Stimulated activated CD4-positive, alpha-beta T cell treated with anti-CD3 and anti-CD28 coated beads, Interleukin-4, amount 100 ng/mL, for 48 hours (primary cell): ENCODE measurements at regions not wholly inside any gene's neighbourhood (a gene's known extent, or its start where the extent isn't known, plus 50 kb on each side); places are given as distances from the start of the nearest gene placed in this dataset.

Experiments
- DNase-seq, 2 donors: peaks; one replicate each; pipeline ENCODE4 v3.0.0-alpha.2; 2020; ENCODE audit warnings: low read depth in 2 of 2

DNA sequence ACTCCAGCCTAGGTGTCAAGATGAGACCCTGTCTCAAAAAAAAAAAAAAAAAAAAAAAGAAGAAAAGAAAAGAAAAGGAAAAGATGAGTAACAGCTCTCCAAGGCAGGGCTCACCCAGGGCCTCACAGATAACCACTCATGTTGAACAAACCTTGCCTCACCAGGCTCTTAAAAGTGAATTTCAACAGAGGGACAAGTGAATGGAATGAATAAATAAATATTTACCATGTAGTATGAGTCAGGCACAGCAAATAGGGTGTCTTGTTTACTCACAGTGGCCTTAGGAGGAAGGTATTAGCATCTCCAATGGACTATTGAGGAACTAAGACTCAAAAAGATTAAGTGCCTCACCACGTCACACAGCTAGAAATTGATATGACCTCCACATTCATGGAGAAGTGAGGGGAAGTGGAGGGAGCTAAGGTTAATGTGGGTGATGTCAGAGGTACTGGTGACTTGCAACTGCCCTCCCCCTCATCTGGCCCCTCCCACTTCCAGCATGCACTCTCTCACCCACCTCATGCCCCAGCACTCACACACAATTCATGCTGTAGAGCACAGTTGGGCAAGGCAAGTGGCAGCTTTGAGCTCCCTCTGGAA is 255.5 kb downstream of the UACA start:
- peak in 1 of 2 donors; percentile 42 for DNase-seq

DNA sequence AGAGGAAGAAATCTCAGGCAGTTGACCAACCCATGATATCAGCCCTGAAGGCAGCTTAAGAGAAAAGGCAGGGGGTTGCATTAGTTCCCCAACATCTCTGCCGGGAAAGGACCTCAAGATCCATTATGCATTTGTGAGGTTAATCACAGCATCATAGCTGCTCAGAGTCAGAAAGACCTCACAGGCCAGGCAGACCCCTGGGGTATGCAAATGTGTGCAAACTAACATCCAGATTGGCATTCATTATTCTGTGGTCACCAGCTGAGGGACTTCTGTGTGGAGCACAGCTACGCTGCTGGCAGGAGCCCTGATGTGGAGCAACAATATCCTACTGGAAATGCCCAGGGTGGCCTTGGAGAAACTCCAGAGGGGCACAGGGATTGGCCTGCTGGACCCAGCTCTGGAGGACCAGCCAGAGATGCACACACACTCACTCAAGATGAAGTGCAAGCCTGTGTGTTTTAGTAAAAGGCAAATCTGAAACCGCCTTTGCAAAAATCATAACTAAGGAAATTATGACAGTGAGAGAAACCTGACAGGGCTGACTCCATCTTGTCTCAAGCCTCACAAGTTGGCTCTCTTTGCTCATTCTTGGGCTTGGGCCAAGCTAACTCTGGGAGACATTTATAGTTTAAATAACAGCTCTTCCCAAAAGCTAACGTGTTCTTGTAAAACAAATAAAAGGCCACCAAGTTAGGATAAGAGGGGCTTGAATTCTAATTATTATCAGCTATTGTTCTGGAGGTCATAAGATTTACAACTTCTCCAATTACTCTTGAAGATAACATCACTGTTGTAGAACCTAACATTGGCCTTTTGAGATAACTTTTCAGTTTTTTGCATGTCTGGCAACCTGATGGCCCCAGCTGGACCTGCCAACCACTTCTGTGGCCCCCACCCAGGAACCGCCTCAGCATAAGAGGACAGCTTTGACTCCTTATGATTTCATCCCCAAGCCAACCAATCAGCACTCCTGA is 257.1 kb downstream of the UACA start:
- DNase-seq, result no peak

DNA sequence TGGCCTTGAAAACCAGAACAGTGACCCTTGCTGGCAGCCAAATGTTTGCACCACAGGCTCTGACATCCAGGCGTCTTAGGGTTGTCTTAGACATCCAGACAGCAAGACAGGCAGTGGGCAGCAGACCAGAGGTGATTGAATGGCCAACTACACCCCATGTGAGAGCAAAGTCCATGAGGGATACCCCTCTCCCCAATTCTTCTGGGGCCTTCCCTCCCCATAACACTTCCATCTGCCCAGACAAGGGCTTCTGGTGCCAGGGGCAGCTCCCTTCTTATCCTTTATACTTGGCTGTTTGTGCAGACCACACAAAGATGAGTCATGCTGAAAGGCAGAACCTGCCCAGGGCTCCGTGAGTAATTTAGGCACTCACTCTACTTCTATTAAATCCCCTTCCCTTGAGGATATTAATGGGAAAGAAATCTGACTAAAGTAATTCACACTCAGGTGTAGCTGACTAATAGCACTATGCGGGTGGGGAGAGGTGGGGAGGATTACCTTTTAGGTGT is 257.9 kb downstream of the UACA start:
- no peak for DNase-seq

DNA sequence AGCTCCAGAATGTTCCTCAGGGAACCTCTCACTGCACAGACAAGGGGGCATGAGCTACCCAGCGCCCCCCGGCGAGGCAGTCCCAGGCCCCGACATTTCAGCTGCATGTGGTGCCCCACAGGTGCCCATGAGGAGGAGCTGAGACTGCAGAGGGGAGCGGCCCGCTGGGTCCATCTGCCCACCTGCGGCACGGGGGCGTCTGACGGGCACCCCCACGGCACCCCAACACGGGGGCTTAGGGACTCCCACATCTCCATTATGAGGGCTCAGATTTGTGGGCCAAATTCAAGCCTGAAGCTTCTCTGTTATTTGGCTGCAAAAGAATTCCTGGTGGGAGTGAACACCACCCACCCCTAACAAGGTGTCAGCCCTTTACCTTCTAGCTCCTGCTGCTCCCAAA is 258.4 kb downstream of the UACA start:
- no peak for DNase-seq

DNA sequence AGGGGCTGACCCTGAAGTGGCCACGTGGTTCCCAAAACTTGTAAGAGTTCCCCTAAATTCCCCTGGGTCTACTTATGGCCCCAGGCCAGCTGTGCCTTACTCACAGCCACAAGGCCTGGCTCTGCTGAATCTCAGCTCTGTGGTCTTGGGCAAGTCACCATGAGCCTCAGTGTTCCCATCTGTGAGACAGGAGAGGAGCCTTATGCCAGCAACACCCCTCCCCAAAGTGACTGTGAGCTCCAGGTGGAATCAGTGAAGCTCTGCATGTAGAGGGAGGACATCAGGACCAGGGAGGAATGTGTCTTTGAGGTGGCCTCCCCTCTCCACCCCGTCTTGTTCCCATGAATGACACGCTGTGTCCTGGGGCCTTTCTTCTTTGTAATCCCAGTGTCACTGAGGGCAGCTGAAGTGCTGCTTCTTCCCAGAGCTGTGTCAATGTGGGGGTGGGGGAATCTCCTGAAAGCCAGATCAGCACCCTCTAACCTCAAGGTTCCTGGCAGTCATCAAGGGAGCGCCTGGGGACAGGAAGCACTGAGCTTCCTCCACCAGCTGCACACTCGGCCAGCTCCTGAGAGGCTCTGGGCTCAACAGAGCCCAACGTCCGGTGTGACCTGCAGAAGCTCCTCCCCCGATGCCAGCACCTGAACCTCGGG is 258.9 kb downstream of the UACA start:
- peak in 1 of 2 donors; percentile 58 for DNase-seq

DNA sequence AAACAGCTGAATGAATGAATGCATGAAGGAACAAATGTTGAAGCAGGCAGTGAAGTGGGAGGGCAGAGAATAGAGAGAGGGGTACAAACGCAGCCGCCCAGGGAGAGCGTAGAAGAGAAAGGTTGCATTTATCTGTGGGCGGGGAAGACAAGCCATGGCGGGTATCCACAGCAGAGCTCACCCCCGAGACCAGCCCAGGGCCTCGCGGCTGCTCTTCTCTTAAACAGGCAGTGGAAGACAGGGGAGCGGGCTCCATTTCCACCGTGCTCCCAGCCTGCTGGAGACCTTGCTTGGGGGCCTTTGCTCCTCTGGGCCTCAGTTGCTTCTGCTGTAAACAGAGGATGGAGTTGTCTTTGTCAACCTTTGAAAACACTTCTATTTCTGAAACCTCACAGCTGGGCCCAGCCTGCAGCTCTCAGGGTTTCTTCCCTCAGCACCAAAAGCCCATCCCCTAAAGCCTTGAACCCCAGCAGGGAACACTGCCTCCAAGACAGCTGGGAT is 259.5 kb downstream of the UACA start:
- no peak for DNase-seq

DNA sequence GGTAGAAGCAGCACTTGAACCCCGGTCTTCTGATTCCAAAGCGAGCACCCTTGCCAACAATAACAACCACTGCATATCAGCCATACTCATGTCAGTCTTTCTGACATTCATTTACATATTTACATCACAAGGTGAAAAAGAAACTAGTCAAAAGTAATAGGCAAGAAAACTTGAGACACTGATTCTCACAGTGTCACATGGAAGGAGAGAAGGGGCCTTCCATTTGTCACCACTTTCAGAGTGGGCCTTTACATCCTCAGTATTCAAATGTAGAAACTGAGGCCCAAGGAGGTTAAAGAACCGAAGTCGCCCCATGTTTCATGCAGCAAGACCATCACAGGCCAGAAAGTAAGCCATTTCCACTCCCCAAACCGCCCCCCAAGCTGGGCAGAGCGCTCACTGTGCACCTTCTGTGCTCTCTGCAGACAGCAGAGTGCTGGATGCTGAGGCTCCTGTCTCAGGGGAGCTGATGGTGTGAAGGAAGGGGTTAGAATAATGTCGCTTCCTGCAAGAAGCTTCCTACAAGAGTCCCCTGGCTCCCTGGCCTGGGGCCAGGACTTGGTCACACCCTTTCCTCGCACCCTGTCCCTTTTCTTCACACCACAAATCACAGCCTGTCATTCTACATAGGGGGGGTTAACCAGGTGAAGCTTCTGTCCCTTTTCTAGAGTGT is 260.1 kb downstream of the UACA start:
- DNase-seq, result no peak

DNA sequence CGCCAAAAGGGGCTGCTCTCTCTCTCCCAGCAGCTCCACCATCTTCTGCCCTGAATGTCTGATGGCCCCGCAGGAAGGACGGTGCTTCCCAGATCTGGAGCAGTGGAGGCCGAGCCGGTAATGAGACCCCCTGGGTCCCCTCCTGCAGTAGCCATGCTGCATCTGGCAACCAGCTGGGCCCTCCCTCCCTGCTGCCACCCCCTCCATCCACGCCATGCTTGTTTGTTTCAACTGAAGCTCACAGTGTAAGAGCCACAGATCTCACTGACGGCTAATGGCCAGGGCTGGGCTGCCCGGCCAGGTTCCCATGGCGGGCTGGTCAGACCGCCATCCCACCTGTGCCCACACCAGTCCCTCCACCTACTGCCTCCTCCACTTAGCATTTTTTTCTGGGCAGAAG is 260.8 kb downstream of the UACA start:
- DNase-seq, result no peak

DNA sequence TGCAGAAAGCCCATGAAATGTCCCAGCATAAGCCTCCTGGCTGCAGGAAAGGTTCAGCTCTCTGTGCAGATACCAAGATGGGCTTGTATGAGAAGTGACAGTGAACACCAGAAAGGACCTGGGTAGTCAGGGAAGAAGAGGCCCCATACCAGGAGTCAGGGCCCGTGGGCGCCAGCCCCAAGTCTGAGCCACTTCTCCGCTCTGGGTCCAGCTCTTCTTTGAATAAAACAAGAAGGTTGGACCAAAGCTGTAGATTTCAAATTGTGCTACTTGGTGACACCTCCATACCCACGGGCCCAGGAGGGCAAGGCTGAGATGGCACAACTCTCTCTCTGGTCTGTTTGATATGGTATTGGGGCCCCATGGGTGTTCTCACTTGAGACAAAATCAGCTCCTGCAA is 261.5 kb downstream of the UACA start:
- DNase-seq, result no peak

DNA sequence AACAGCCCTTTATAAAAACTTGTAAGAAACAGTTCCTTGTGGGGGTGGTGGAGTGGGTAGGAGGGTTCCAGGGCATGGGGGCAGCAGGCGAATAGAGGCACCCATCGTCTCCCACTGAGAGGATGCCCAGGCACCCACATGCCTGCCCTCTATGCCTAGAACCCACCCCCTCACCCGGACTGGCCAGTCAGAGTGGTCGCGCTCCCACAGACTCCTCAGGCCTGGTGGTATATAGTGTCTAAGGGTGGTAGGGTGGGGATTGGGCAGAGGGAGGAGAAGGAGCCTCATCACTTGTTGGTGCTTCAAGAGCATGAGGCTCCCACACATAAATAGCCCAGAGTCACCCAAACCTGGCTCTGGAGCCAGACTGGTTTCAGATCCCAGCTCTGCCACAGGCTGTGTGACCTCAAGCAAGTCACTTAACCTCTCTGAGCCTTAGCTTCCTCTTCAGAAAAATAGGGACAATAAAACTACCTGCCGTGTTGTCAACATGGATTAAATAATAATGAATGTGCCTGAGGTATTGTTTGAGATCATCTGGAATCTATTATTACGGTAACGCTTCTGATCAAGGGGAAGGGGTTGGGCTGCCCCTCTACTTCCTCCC is 262.1 kb downstream of the UACA start:
- no peak for DNase-seq

DNA sequence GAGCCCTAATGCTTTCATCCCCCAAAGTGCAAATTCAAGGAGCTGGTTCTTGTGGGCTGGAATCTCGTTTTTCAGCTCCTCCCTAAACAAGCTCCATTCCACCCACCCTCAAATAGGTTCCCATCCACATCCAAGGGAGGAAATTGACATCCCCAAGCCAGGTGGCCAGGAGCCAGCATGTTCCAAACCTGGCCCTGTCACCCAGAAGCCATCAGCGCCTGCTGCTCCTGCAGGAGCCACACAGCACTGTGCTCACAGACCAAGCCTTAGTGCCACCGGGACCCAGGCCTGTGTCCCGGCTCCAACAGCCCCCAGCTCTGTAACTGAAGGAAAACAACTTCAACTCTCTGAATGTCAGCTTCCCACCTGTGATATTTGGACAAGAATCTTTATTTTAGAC is 263.6 kb downstream of the UACA start:
- DNase-seq, result no peak

DNA sequence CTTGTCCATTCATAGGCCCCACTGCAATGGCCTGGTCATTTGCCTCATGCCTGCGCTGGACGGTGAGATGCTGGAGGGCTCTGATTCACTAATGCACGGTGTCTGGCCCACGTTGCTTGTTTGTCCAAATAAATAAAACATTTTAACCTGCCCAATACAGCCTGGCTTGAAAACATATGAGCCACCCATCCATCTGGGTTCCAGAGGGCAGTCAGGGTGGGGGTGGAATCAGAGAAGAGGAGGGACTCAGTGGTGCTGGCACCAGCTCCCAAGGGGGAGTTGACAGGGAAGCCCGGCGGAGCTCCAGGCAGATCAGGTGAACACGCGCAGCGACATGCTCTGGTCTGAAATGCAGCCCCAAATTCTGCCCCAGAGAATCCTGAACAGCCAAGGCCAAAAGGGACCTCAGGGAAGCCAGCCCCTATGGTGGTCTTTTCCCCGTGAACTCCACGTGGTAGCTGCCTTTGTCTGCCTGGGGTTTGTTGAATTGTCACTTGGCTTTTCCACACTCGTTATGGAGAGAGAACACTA is 265.2 kb downstream of the UACA start:
- DNase-seq, result no peak

DNA sequence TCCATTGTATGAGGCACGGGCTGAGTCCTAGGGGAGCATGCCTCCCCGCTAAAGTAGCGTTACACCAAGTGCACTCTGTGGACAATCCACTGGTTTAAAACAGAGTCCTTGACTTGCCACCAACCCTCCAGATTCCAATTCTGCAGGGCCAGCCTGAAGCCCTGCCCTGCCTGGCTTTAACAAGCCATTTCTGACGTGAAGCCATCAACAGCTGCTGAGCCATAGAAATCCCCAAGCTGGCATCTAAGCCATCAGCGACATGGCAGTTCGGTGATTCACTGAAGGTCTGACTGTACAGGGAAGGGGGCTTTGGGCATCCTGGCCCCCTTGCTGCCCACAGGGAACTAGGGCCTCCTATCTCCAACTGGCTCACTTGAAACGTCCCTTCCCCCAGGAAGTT is 265.7 kb downstream of the UACA start:
- DNase-seq, result no peak

DNA sequence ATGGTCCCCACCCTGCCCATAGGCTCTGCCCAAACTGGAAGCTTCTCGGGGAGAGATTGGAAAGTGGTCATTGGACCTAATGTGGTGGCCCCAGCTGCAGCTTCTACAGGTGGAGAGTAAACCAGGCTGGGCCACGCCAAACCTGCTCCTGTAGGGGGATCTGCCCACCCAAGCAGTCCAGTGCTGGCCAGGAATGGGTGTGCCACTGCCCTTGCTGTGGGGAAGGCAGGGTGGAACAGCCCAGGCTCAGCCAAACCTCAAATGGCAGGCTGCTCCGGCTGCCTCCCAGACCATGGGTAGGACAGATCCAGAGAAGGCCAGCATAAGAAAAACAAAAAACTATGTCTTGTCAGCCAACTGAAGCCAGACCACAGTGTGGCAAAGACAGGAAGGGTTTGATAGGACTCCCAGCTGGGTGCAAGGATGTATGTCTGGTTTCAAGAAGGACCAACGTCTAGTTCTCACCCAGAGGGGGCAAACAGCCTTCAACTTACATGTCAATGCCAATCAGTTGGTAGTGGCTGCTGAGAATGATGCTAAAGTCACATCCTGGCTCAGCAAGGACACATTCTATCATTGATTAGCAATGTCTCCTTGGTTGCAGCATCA is 267.3 kb downstream of the UACA start:
- no peak for DNase-seq

DNA sequence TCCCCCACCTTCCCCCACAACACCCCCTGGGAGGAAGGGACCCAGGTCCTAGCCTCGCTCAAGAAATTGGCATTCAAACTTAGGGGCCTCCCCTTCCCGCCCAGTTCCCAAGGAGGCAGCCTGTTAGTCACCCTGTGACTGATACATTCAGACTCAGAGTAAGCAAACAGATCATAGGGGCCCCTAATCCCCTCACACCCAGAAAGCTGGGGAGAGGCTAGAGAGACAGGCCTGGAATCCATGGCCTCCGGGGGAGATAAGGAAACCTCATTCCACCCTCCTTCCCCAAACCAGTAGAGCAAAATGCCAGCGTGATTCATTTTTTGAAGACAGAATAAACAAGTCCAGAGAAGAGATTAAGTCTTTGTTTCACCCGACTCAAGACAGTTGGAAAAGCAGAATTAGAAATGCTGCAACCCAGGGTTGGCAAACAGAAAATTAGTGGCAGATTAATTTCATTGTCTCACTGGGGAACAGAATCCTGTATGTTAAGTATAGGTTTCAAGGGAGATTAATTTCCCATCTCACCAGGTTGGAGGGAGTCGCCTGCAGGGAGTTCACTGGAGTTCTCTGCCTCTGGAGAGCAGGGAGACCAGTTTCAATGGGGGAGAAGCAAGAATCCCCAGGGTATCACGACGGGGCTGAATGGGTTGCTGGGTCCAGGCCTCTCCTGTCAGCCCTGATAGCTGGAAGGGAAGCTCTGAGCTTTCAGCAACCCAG is 268.3 kb downstream of the UACA start:
- DNase-seq, result peak in 1 of 2 donors; percentile 44

DNA sequence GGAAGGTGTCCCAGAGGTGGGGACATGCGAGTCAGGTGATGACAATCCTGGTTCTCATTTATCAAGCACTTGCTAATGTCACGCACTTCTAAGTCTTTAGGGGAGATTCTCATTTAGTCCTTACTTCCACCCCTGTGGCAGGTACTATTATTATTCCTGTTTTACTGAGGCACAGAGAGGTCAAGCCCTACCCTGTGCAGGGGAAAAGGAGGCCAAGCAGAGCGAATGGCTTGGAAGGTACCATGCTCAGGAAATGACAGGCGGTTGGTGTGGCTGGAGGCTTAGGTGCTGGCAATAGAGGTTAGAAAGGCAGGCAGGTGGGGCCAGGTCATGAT is 268.9 kb downstream of the UACA start:
- no peak for DNase-seq

DNA sequence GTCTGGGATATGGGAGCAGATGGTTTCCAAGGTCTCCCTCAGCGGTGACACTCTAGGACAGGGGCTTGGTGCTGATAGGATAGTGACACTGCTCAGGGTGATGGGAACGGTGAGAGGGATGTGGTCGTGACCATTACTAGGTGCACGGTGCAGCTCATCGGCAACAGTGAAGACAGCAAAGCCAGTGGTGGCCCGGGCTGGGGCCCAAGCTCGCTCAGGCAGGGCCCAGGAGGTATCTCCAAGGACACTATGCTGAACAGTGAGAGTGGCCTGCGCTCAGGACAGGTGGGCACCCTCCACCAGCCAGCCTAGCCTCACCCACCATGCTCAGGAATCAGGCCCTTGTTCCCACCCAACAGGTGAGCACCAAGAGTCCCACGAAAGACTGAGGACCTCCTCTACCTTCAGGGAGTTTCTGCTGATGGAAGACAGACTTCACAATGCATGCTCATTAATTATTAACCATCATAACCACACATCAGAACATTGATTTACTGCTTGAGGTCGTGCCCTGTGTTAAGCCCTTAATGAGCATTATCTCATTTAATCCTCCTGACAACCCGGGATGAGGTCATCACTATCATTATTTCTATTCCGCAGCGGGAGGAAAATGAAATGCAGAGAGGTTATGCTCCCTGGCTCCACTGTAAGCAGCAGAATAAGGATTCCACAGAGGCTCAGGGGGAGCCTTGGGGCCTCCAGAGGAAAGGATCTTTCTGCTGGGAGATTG is 269.4 kb downstream of the UACA start:
- no peak for DNase-seq

DNA sequence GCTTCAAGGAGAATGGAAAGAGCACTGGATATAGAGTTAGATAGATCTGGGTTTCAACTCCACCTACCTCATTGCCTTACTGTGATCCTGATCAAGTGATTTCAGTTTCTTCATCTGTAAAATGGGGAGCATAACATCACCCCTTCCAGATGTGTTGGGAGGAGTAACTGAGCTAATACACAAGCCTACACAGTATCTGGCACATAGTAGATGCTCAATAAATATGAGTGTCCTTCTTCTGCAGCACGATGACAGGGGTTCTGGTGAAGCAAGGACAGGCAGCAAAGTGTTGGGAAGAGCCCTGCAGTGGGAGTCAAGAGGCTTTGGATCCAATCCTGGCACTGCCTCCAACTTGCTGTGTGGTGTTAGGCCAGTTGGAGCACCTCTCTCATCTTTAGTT is 270.0 kb downstream of the UACA start:
- DNase-seq, result no peak
